Tibial artery (tissue), 4 donors: ENCODE measurements at regions not wholly inside any gene's neighbourhood (a gene's known extent, or its start where the extent isn't known, plus 50 kb on each side); places are given as distances from the start of the nearest gene placed in this dataset.

Experiments used
- DNase-seq, 2 donors: peaks; one replicate each; pipeline ENCODE4 v3.0.0-alpha.2; 2019
- H3K27ac ChIP-seq, 2 donors: fragments of 200-600 bp; sonication (generic) in 1 of 2; 1 replicate in 1 of 2; 2 replicates in 1 of 2; pipeline ENCODE4 v1.5.1; 2018 to 2019; ENCODE audit warnings: mild to moderate bottlenecking in 1 of 2
- H3K27me3 ChIP-seq, 2 donors: fragments of 200-600 bp; sonication (generic) in 1 of 2; one replicate each; pipeline versions ENCODE4 v1.5.1 to v1.6.0; 2016 to 2019
- H3K36me3 ChIP-seq, 3 donors: fragments of 200-600 bp; sonication (generic) in 2 of 3; one replicate each; pipeline ENCODE4 v1.5.1; 2016 to 2019; ENCODE audit warnings: mild to moderate bottlenecking in 2 of 3
- H3K4me1 ChIP-seq, 4 donors: fragments of 200-600 bp; sonication (generic) in 2 of 4; 1 replicate in 3 of 4; 2 replicates in 1 of 4; pipeline ENCODE4 v1.5.1; 2016 to 2019
- H3K4me3 ChIP-seq, 2 donors: fragments of 200-600 bp; sonication (generic) in 1 of 2; 1 replicate in 1 of 2; 2 replicates in 1 of 2; pipeline ENCODE4 v1.5.1; 2018 to 2019; ENCODE audit warnings: mild to moderate bottlenecking in 2 of 2
- H3K9me3 ChIP-seq, 3 donors: fragments of 200-600 bp; sonication (generic) in 1 of 3; one replicate each; pipeline ENCODE4 v1.5.1; 2016 to 2019
- intact Hi-C: fragments of 100-400 bp; cut with DNase I; formaldehyde crosslinking; loops from one replicate; pipeline ENCODE4 v1.15.0; 2023; ENCODE audit warnings: low total_unique reads
- TF ChIP-seq, protein P1 (sequence below), 2 experiments: fragments of 200-600 bp in 1 of 2; fragments of 450-650 bp in 1 of 2; IDR thresholded peaks; one replicate each; pipeline ENCODE4 v1.5.1; 2017 to 2019; ENCODE audit warnings: antibody characterized with exemption in 2 of 2, mild to moderate bottlenecking in 1 of 2, moderate library complexity in 1 of 2

DNA sequence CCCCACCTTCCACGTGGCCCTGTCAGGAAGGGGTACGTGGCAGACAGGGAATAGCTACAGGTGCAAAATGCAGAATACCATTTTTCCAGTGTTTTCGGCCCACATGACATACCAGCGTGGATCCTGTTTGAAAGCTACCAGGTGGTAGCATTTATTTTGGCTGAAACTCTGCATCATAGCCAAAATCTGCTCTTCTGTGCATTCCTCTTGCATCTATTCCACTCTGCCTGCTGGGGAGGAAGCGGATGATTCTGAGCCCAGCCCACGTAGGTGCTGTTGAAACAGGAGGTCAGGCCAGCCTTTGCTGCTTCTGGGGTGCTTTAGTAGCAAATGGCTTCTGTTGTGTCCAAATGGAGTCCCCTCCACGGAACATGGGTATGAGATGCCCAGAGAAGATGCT is 670.9 kb upstream of the EEF2KMT start:
- Histone ChIP-seq H3K9me3 (no peaks in the 10 kb centered on the region), H3K36me3 (no peaks in the 10 kb centered on the region), H3K4me1 (no peaks in the 10 kb centered on the region), H3K4me3 (no peak overlapping the region), H3K27me3 (no peaks in the 10 kb centered on the region), H3K27ac (no peak overlapping the region)
- intact Hi-C loops, result no loop called here
- TF ChIP-seq, protein P1, sequence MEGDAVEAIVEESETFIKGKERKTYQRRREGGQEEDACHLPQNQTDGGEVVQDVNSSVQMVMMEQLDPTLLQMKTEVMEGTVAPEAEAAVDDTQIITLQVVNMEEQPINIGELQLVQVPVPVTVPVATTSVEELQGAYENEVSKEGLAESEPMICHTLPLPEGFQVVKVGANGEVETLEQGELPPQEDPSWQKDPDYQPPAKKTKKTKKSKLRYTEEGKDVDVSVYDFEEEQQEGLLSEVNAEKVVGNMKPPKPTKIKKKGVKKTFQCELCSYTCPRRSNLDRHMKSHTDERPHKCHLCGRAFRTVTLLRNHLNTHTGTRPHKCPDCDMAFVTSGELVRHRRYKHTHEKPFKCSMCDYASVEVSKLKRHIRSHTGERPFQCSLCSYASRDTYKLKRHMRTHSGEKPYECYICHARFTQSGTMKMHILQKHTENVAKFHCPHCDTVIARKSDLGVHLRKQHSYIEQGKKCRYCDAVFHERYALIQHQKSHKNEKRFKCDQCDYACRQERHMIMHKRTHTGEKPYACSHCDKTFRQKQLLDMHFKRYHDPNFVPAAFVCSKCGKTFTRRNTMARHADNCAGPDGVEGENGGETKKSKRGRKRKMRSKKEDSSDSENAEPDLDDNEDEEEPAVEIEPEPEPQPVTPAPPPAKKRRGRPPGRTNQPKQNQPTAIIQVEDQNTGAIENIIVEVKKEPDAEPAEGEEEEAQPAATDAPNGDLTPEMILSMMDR (IDR thresholded peaks at IDR 0.05), result no peak
- DNase-seq, result no peak

DNA sequence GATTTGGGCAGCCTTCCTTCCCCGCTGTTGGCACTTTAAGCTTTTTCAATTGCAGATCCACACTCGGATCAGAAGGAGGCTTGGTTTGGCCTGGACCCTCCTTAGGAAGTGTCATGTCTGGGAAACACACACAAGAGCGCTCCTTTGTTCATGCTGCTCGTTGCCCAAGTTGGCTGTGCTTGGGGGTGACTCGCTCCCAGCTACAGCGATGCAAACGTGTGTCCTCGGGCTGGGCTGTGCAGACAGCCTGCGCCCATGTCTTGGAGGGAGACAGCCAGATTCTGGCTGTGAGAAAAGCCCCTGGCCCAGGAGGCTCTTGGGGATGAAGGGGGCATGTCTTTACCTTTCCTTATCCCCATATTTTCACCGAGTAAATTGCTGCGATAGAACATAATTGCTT is 665.6 kb upstream of the EEF2KMT start:
- no peak overlapping the region for H3K4me3 ChIP-seq
- intact Hi-C loops, result no loop called here
- no peaks in the 10 kb centered on the region for H3K36me3 ChIP-seq
- no peak overlapping the region for H3K27ac ChIP-seq
- no peaks in the 10 kb centered on the region for H3K27me3 ChIP-seq
- no peaks in the 10 kb centered on the region for H3K9me3 ChIP-seq
- no peaks in the 10 kb centered on the region for H3K4me1 ChIP-seq
- no peak for DNase-seq
- TF ChIP-seq, protein P1 (IDR thresholded peaks at IDR 0.05), result no peak

DNA sequence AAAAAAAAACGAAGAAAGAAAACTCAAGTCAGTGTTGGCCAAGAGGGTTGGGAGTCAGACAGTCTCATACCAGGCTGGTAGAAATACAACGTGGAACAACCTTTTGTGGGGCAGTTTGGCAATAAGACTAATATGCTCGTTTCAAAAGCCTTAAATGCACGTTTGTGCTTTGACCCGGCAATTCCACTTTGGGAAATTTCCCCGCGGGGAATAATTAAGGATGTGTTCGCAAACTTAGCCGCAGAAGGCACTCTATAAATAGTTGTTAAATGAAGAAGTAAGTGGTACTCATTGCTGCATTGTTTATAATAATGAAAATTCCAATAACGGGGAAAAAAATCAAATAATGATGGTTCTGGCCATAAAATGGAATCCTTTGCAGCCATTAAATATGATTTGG is 664.8 kb upstream of the EEF2KMT start:
- intact Hi-C loops, result no loop called here
- Histone ChIP-seq H3K4me3 (no peak overlapping the region), H3K9me3 (no peaks in the 10 kb centered on the region), H3K36me3 (no peaks in the 10 kb centered on the region), H3K4me1 (no peaks in the 10 kb centered on the region), H3K27me3 (no peaks in the 10 kb centered on the region), H3K27ac (no peak overlapping the region)
- TF ChIP-seq, protein P1 (IDR thresholded peaks at IDR 0.05), result no peak
- DNase-seq, result no peak

DNA sequence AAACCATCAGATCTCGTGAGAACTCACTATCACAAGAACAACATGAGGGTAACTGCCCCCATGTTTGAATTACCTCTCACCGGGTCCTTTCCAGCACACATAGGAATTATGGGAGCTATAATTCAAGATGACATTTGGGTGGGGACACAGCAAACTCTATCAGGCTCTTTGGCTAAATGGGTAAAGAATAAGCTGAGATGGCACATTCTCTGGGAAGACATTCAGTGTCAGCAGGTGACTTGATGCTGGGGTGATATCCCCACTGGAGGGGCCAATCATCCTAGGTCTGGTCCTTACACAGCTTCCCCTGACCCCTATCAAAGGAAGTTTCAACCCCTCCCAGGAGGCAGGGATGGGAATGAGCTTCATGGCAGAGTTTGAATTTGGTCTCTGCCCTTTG is 664.0 kb upstream of the EEF2KMT start:
- Histone ChIP-seq H3K4me3 (no peak overlapping the region), H3K4me1 (no peaks in the 10 kb centered on the region), H3K36me3 (no peaks in the 10 kb centered on the region), H3K9me3 (no peaks in the 10 kb centered on the region), H3K27me3 (no peaks in the 10 kb centered on the region), H3K27ac (no peak overlapping the region)
- TF ChIP-seq, protein P1 (IDR thresholded peaks at IDR 0.05), result no peak
- no peak for DNase-seq
- intact Hi-C loops, result no loop called here

DNA sequence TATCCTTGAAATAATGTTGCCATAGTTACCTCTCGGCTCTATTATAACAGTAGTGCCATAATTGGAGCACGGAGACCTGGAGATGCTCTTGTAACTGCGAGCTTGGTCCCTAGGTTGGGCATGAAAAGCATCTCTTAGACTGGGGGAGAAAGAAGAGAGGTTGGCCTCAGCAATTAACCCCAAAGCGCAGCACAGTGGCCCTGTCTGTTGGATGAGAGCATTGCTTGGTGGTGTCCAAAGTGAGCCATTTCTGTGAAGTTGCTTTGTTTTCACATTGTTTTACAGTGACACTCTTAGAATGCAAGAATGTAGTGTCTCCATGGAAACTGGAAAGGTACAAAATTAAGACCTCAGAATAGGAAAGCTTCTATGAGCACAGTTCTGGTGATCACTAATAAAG is 660.7 kb upstream of the EEF2KMT start:
- H3K4me3 ChIP-seq, result no peak overlapping the region
- no peaks in the 10 kb centered on the region for H3K36me3 ChIP-seq
- no peaks in the 10 kb centered on the region for H3K27me3 ChIP-seq
- no peaks in the 10 kb centered on the region for H3K9me3 ChIP-seq
- intact Hi-C loops, result no loop called here
- no peak for DNase-seq
- TF ChIP-seq, protein P1 (IDR thresholded peaks at IDR 0.05), result no peak
- no peak overlapping the region for H3K27ac ChIP-seq
- no peaks in the 10 kb centered on the region for H3K4me1 ChIP-seq

DNA sequence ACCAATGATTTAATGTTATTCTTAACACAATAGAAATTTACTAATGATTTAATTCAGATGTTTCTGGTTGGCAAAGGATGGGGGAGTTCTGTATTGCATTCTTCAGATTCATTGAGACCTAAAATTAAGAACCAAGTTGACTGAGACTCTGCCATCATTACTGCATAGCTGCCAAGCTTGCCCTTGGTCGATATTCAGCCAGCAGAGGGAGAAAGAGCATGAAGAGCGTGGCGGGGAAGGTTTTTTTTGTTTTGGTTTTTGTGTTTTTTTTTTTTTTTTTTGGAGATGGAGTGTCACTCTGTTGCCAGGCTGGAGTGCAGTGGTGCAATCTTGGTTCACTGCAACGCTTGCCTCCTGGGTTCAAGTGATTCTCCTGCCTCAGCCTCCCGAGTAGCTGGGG is 659.4 kb upstream of the EEF2KMT start:
- TF ChIP-seq, protein P1 (IDR thresholded peaks at IDR 0.05), result no peak
- intact Hi-C loops, result no loop called here
- DNase-seq, result no peak

More for the DNA sequence above, 659.4 kb upstream of the EEF2KMT start:
- no peak overlapping the region for H3K4me3 ChIP-seq
- H3K36me3 ChIP-seq, result no peaks in the 10 kb centered on the region
- no peaks in the 10 kb centered on the region for H3K9me3 ChIP-seq
- H3K27me3 ChIP-seq, result no peaks in the 10 kb centered on the region
- no peaks in the 10 kb centered on the region for H3K4me1 ChIP-seq
- H3K27ac ChIP-seq, result no peak overlapping the region
